ENCODE measurements at regions not wholly inside any gene's neighbourhood (a gene's known extent, or its start where the extent isn't known, plus 50 kb on each side); places are given as distances from the start of the nearest gene placed in this dataset.

- DNase-seq, result no peak
- Histone ChIP-seq H3K9me3 (no peaks in the 10 kb centered on the region; the same call in 1 of the 2 replicates), H3K4me3 (no peak overlapping the region), H3K36me3 (no peaks in the 10 kb centered on the region), H3K27me3 (no peaks in the 10 kb centered on the region)
These were observed 699.1 kb downstream of the MCTP2 start for GRCh38 chr15:94930441-94930840.

- no peaks in the 10 kb centered on the region for H3K36me3 ChIP-seq
- H3K9me3 ChIP-seq, result peaks cover under 1% of the 10 kb centered on the region; the same call in 1 of the 2 replicates
- no peak for DNase-seq
- H3K4me3 ChIP-seq, result no peak overlapping the region
- no peaks in the 10 kb centered on the region for H3K27me3 ChIP-seq
These were observed 699.6 kb downstream of the MCTP2 start for GRCh38 chr15:94930960-94931359.

DNA sequence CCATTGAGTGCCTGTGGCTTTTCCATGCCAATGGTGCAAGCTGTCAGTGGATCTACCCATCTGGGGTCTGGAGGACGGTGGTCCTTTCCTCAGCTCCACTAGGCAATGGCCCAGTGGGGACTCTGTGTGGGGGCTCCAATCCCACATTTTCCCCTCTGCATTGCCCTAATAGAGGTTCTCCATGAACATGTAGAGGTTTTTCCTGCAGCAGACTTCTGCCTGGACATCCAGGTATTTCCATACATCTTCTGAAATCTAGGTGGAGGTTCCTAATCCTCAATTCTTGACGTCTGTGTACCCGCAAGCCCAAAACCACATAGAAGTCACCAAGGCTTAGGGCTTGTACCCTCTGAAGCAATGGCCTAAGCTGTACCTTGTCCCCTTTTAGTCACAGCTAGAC is 703.1 kb downstream of the MCTP2 start:
- Histone ChIP-seq H3K36me3 (no peaks in the 10 kb centered on the region), H3K9me3 (peaks cover 3% of the 10 kb centered on the region; the same call in 1 of the 2 replicates), H3K27me3 (no peaks in the 10 kb centered on the region), H3K4me3 (no peak overlapping the region)
- DNase-seq, result no peak

DNA sequence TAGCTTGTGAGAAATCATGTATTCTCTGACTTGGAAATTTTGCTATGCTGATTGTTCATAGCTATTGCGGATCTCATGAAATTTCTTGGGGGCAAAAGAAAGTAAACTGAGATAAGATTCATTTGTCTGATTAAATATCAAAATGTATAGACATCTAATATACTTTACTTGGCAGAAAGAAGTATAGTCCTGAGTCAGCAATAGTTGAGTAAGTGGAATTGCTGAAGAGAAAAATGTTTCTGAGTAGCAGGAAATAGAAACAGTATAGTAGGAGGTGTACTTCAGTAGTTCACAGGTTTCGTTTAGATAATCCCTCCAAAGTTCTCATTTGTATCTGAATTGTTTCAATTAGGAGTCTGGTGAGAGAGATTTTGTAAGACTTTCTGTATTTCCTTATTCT is 705.9 kb downstream of the MCTP2 start:
- DNase-seq, result no peak
- no peak overlapping the region for H3K4me3 ChIP-seq
- H3K36me3 ChIP-seq, result no peaks in the 10 kb centered on the region
- peaks cover 3% of the 10 kb centered on the region; the same call in 1 of the 2 replicates for H3K9me3 ChIP-seq
- no peaks in the 10 kb centered on the region for H3K27me3 ChIP-seq

DNA sequence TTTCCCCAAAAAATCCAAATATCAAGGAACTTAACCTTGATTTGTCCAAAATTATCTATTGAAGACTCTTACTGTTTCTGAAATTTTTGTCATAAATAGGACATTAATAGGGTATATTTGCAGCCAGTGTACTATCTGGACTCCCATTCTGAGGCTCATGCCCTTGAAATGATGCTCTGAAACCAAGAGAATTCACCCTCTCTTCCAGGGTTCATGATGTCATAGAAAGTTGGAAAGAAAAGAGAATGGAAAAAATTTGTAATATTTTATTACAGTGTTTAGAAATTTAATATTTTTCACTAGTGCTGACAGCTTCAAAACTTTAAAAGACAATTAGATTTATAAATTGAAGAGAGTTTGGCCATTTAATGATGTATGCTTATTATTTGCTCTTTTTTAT is 712.5 kb downstream of the MCTP2 start:
- Histone ChIP-seq H3K27me3 (no peaks in the 10 kb centered on the region), H3K9me3 (no peaks in the 10 kb centered on the region), H3K36me3 (no peaks in the 10 kb centered on the region), H3K4me3 (no peak overlapping the region)
- DNase-seq, result no peak

DNA sequence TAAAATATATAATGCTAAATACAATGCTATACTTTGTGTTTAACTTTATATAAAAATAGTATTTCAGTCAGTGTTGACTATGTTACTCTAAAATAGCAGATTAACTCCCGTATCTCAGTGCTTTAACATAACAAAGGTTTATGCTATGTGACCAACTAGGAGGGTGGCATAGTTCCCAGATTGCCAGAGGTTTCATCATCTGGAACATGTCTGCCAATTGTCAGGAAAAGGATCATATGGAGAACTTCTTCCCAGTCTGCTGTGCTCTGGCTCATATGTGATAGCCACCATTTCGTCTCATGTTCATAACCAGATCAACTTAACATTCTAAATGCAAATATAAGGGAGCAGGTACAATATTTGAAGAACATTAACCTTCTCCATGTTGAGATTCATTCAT is 720.2 kb downstream of the MCTP2 start:
- Histone ChIP-seq H3K36me3 (no peaks in the 10 kb centered on the region), H3K9me3 (peaks cover 25% of the 10 kb centered on the region), H3K27me3 (no peaks in the 10 kb centered on the region), H3K4me3 (no peak overlapping the region)
- peak; percentile 50 for DNase-seq

DNA sequence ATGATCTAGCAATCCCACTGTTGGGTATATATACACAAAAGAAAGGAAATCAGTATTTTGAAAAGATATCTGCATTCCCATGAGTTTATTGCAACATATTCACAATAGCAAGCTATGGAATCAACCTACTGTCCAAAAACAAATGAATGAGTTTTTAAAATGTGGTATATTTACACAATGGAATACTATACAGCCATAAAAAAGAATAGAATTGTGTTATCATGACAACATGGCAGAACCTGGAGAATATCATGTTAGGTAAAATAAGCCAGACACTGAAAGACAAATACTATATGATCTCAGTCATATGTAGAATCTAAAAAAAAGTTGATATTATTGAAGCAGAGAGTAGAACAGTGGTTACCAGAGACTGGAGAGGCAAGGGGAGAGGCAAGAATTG is 732.6 kb downstream of the MCTP2 start:
- H3K27me3 ChIP-seq, result no peaks in the 10 kb centered on the region
- H3K9me3 ChIP-seq, result peaks cover 7% of the 10 kb centered on the region
- no peak for DNase-seq
- no peak overlapping the region for H3K4me3 ChIP-seq
- no peaks in the 10 kb centered on the region for H3K36me3 ChIP-seq

GRCh38 chr15:94965593-94965992 is 734.2 kb downstream of the MCTP2 start:
- Histone ChIP-seq H3K27me3 (no peaks in the 10 kb centered on the region), H3K9me3 (no peaks in the 10 kb centered on the region), H3K4me3 (no peak overlapping the region), H3K36me3 (no peaks in the 10 kb centered on the region)
- DNase-seq, result no peak

- no peaks in the 10 kb centered on the region for H3K9me3 ChIP-seq
- no peaks in the 10 kb centered on the region for H3K27me3 ChIP-seq
- no peak overlapping the region for H3K4me3 ChIP-seq
- H3K36me3 ChIP-seq, result no peaks in the 10 kb centered on the region
- DNase-seq, result no peak
These were observed 736.8 kb downstream of the MCTP2 start for GRCh38 chr15:94968133-94968532.

DNA sequence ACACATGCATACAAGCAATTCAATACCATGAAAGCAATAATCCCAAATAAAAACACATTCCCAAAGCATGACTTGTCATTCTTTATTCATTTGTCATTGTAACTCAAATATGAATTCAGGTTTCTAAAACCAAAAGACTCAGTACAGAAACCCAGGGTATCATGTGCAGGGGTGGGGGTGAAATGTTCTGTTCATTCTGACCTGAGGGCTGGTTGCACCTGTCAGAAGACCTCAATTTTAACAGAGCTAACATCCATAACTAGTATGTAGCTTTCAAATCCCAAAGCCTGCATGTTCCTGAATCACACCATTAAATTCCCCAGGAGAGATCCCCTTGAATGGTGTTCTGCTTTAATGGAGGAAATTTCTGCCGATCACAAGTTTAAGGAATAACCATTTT is 738.7 kb downstream of the MCTP2 start:
- H3K36me3 ChIP-seq, result no peaks in the 10 kb centered on the region
- H3K27me3 ChIP-seq, result no peaks in the 10 kb centered on the region
- H3K9me3 ChIP-seq, result no peaks in the 10 kb centered on the region
- no peak for DNase-seq
- H3K4me3 ChIP-seq, result no peak overlapping the region

DNA sequence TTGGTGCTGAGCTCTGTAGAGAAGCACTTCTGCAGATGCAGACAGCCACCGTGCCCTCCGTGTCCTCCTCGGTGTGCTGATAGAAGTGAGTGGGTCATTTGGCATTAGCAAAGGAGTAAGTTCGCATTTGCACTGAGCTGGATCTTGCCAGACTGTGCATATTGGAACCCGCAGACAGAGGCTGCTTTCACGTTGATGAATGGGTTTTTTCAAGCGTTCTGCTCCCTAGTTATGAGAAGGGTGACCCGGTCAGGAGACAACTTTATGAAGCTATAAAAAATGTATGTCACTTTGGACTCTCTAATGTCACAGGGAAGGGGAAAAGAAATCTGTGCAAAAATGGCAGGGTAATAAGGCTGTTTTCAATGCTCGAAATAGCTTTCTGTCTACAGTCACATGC is 739.4 kb downstream of the MCTP2 start:
- Histone ChIP-seq H3K36me3 (no peaks in the 10 kb centered on the region), H3K4me3 (no peak overlapping the region), H3K27me3 (no peaks in the 10 kb centered on the region), H3K9me3 (no peaks in the 10 kb centered on the region)
- DNase-seq, result no peak

GRCh38 chr15:94972314-94972713 is 741.0 kb downstream of the MCTP2 start:
- Histone ChIP-seq H3K27me3 (no peaks in the 10 kb centered on the region), H3K36me3 (no peaks in the 10 kb centered on the region), H3K9me3 (no peaks in the 10 kb centered on the region), H3K4me3 (no peak overlapping the region)
- no peak for DNase-seq

- no peak for DNase-seq
- no peak overlapping the region for H3K4me3 ChIP-seq
- no peaks in the 10 kb centered on the region for H3K27me3 ChIP-seq
- peaks cover 16% of the 10 kb centered on the region for H3K9me3 ChIP-seq
- no peaks in the 10 kb centered on the region for H3K36me3 ChIP-seq
These were observed 755.7 kb downstream of the MCTP2 start for GRCh38 chr15:94987085-94987484.

- Histone ChIP-seq H3K4me3 (no peak overlapping the region), H3K36me3 (no peaks in the 10 kb centered on the region), H3K27me3 (no peaks in the 10 kb centered on the region), H3K9me3 (peaks cover 16% of the 10 kb centered on the region)
- DNase-seq, result no peak
These were observed 760.4 kb downstream of the MCTP2 start for GRCh38 chr15:94991718-94992117.

DNA sequence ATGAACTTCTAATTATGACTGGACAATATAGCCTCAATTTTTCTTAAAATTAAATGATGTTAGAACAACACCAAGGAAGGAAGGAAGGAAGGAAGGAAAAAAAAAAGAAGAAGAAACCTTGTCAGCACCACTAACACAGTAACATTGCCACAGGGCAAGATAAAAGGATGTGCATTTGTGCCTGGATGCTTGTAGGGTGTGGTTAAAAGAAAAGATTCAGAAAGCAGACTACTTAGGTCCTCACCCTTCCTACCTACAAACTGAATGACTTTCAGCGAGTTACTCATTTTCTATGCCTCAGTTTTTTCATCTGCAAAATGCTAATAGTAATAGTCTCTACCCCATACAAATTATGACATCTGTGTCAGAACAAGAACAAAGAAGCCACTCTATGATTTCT is 778.3 kb downstream of the MCTP2 start:
- peaks cover 3% of the 10 kb centered on the region; the same call in 1 of the 2 replicates for H3K9me3 ChIP-seq
- H3K27me3 ChIP-seq, result no peaks in the 10 kb centered on the region
- H3K4me3 ChIP-seq, result no peak overlapping the region
- DNase-seq, result no peak
- no peaks in the 10 kb centered on the region for H3K36me3 ChIP-seq

GRCh38 chr15:95013381-95013780 is 782.0 kb downstream of the MCTP2 start:
- Histone ChIP-seq H3K27me3 (no peaks in the 10 kb centered on the region), H3K36me3 (no peaks in the 10 kb centered on the region), H3K9me3 (peaks cover 3% of the 10 kb centered on the region; the same call in 1 of the 2 replicates), H3K4me3 (no peak overlapping the region)
- DNase-seq, result no peak

GRCh38 chr15:95016511-95017229 is 785.3 kb downstream of the MCTP2 start:
- H3K4me3 ChIP-seq, result no peak overlapping the region
- no peaks in the 10 kb centered on the region for H3K27me3 ChIP-seq
- H3K36me3 ChIP-seq, result no peaks in the 10 kb centered on the region
- peak; percentile 61 for DNase-seq
- H3K9me3 ChIP-seq, result peaks cover 3% of the 10 kb centered on the region

DNA sequence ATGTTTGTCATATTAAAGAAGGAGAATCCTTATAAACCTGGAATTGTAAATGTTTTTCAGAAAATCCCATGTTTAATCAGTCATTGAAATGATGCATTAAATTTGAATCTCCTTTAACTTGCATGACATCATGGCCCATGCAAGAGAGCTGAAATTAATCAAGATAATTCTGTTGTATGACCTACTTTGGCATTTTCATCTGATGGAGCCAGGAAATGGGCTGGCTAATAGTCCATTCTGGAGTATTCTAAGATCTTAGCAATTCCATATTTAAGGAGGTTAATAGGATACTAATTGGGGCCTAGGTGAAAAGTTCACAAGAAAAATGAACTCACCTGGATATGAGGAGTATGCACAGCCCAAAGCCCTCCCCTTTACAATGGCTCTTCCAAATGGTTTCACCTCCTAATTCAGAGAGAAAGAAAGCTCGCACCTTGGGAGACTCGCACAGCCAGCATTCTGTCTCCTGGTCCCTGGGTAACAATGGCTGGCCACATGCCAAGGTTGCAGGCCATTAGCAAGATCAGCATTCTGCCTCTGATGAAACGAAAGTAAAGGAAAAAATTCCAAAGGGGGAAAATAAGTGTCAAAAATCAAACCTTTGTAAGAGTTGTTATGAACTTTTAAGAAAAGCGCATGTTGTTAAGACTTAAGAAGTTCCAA is 786.4 kb downstream of the MCTP2 start:
- H3K27me3 ChIP-seq, result no peaks in the 10 kb centered on the region
- H3K36me3 ChIP-seq, result no peaks in the 10 kb centered on the region
- H3K9me3 ChIP-seq, result peaks cover 7% of the 10 kb centered on the region
- no peak for DNase-seq
- no peak overlapping the region for H3K4me3 ChIP-seq
